HG03039 (cell line): ENCODE measurements at regions not wholly inside any gene's neighbourhood (a gene's known extent, or its start where the extent isn't known, plus 50 kb on each side); places are given as distances from the start of the nearest gene placed in this dataset.

Source experiments
- ATAC-seq: cut with Tn5 transposase; IDR thresholded peaks from one replicate; pipeline ENCODE4 v1.9.1; 2021; ENCODE audit warnings: mild to moderate bottlenecking, moderate library complexity; ENCODE audit not compliant: unreplicated experiment

- ATAC-seq, result no peak
These were observed 379.3 kb downstream of the BCL11A start for GRCh38 chr2:60174146-60174545.

- no peak for ATAC-seq
These were observed 380.7 kb downstream of the BCL11A start for GRCh38 chr2:60172801-60173200.

- ATAC-seq, result no peak
These were observed 383.2 kb downstream of the BCL11A start for GRCh38 chr2:60170272-60170671.

- no peak for ATAC-seq
These were observed 385.2 kb downstream of the BCL11A start for GRCh38 chr2:60168247-60168646.

DNA sequence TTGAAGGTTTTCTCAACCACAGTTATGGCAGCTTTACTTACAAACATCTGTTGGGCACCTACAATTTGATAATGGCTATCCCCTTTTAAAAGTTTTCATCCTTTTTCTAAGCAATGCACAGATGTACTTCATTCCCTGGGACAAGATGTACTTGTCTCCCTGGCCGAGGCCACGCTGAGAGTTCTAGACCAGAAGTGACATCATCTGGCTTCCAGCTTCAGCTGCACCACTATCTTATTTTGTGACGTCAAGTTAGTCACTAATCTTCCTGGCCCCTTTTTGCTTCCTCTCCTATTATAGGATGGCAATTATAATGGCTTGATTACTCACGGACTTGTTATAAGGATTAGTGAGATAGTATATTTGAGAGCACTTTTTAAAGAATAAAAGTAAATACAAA lies 386.4 kb downstream of the BCL11A start:
- ATAC-seq, result no peak

DNA sequence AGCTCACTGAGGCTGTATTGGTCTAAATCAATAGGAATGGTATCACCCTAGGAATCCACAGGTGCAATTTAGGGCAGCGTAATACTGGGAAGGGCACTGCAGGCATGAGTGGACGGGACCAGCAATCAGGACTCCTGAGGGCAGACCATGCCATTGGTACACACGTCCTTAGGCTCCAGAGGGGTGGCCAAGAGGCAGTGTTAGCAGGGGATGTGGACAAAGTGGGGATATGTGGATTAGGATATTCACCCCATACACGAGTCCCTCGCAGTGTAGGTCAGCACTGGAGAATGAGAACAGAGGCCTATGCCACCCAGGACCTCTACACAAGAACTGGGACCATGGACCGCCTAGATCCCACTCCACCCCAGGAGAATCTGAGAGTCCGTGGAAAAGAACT lies 389.8 kb downstream of the BCL11A start:
- no peak for ATAC-seq

DNA sequence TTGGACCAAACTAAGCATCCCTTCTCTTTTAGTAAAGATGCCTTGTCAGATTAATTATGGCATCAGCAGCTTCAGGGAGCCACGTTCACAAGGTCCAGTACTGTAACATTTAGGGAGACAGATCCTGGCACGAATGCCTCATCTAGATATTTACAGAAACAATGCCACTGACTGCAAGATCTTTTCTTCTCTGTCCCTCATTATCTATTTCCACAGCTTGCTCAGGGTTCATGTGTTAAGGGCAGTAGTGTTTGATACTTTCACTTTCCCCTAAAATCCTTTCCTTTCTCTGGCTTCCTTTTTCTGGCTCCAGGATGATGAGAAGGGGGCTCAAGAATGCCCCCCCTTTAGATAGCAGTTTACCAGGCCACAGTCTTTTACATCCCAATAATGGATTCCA lies 393.9 kb downstream of the BCL11A start:
- no peak for ATAC-seq

DNA sequence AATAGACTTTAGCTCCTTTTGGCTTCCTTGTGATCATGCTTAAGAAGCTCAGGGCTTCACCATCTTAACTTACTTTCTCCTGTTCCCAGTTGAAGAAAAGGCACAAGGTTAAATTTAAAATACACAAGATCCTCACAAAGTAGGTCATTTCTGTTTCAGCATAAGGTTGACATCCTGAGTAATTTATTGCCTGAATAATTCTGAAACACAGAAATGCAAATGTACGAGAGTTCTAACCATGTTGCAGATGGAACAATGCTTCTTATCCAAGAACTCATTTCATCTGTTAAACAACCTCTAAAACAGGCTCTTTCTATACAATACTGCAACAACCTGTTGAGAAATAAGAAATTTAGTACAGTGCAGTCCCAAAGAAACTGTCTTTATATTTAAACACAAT lies 395.2 kb downstream of the BCL11A start:
- peak; percentile 65 for ATAC-seq

DNA sequence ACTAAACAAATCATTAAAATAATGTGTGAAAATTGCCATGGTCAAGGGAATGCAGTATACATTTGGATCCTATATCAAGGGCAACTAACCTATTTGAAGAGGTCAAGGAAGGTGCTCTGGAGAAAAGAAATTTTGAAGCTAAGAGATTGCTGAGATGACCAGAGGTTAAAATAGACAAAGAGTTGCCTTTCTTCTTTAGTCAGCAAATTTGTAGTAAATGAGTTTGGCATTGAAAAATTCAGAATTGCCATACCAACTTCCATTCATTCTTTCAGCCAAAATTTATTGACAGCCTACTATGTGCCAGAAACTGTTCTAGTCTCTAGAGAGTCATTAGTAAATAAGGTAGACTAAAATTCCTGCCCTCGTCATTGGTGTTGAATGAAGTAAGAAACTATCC lies 396.2 kb downstream of the BCL11A start:
- no peak for ATAC-seq

- no peak for ATAC-seq
These were observed 399.3 kb downstream of the BCL11A start for GRCh38 chr2:60154142-60154541.

GRCh38 chr2:60152226-60152833 lies 401.1 kb downstream of the BCL11A start:
- ATAC-seq, result no peak

DNA sequence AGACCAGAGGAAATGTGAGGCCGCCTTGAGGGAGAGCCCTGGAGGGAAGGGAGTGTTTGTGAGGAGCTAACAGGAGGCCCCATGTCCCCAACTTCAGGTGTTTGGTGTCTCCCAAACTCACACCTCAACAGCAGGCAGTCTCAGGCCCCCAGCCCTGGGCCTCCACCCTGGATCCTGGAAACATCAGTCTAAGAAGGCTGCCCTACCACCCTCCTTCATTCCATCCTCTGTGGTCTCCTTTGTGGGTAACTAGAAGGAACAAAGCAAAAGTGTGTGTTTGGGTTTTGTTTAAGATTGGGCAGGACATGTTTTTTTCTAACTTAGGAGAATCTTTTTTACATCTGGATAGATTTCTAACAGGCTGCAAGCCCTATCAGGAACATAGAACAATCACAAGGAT lies 404.3 kb downstream of the BCL11A start:
- ATAC-seq, result peak; percentile 10

DNA sequence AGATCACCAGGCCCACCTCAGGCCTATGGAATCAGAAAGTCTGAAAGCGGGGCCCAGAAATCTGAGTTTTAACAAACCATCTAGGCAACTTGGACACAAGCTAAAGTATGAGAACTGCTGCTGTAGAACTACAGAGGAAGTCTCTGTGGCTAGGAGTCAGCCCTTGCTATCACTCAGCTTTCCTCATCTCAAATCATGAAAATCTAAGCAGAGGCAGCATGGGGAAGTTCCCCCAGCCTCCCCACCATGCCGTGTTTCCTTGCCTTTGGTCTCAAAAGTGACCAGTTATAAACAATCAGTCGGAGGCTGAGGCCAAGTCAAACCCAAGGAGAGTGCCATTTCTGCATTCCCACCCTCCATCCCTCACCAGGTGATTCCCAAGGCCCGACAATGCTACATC lies 404.7 kb downstream of the BCL11A start:
- ATAC-seq, result peak; percentile 71

- ATAC-seq, result no peak
These were observed 413.3 kb downstream of the BCL11A start for GRCh38 chr2:60140185-60140584.

- no peak for ATAC-seq
These were observed 416.5 kb downstream of the BCL11A start for GRCh38 chr2:60136913-60137312.

- ATAC-seq, result no peak
These were observed 426.3 kb downstream of the BCL11A start for GRCh38 chr2:60127191-60127590.

DNA sequence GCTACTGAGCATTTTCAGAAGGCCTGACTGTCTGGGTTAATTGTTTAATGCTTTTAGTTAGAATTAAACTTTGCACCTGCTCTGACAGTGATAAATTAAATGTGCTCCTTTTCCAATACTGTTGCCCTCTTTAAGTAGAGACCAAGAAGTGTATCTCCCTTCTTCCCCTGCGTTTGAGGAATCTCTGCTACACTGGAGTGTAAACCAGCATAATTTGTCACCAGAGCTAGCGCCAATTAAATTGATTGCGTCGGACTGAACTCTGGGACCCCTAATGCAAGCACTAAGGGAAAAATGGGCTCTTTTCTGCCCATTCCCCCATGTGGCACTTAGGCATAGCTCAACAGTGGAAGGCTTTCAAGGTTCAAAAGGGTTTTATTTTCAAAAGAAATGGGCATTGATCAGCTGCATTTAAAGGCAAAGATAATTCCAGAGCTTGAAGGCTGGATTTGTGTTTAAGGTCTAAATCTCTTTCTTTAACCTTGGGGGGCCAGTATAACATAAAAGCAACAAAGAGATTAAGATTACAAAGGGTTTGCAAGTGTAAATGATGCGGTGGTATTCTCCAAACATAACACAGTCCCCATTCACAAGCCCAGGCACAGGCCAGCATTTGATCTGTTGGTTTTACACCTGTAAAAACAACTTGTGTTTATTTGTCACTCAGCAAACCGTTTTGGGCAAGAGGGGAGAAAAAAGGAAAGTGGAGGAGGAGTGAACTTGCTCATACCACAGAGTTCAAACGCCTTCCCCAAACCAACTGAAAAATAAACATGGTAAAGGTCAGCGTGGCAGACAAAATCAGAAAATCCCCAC lies 427.6 kb downstream of the BCL11A start:
- ATAC-seq, result no peak

DNA sequence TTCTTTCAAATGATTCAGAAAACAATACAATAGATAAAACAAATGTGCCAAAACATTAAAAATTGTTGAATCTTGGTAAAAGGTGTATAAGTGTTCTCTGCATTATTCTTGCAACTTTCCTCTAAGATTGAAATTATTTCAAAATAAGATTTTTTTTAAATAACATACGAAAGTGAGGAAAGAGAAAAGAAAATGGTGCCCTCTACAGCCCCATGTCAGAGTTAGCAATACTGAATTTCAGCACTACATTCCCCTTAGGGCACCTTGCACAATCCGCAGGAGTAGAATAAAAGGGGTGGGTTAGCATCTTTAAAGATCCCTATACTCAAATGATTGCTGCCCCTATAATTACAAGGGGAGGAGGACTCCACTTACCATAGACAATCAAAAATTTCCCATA lies 433.7 kb downstream of the BCL11A start:
- ATAC-seq, result no peak

- ATAC-seq, result no peak
These were observed 434.5 kb downstream of the BCL11A start for GRCh38 chr2:60118917-60119316.

DNA sequence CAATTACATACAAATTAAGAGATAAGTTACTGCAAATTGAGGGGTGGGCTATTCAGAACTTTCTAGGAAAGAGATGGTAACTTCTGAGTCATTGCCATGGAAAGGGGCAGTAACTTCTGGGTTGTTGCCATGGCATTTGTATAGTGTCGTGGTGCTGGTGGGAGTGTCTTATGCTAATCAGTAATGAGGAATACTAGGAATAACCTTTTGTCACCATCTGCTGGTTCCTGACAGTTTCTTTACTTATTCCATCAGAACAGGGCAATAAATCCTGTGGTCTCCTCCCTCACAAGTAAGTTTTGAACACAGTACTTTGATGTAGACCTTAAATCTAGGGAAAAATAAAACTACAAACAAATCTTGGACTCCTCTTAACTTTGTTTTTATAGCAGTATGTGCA lies 435.4 kb downstream of the BCL11A start:
- no peak for ATAC-seq

DNA sequence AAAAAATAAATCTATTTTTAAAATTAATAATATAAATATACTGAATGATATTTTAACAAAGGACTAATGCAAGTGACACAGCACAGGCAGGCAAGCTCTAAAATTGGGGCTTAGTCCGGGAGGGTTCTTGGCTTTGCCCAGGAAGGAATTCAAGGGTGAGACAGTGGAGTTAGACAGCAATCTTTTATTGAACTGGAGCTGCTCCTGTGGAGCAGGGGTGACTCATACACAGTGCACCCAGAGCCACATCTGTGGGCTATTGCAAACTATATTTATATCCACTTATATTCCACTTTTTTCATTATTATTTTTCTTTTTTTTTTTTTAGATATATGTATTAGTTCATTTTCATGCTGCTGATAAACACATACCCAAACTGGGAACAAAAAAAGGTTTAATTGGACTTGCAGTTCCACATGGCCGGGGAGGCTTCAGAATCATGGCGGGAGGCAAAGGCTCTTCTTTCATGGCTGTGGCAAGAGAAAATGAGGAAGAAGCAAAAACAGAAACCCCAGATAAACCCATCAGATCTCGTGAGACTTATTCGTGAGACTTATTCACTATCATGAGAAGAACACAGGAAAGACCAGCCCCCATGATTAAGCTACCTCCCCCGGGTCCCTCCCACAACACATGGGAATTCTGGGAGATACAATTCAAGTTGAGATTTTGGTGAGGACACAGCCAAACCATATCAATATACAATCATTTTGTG lies 437.1 kb downstream of the BCL11A start:
- no peak for ATAC-seq

DNA sequence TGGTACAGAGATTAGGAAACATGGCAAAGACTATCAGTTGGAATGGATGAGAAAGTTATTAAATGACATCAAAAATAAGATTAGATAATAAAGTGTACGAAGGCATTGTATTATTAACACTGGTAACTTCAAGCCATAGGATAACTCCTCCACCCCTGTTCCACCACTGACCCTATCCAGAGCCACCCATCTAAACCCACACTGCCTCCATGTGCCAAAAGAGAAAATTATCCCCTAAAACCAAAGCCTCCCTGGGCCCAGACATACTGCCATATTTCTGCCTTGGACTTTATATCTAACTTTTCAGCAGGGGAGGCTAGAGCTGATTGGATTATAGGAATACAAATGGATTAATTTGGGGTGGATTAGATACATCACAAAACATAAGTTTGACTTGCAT lies 443.7 kb downstream of the BCL11A start:
- ATAC-seq, result no peak
